PFSK-1 (cell line): ENCODE measurements at regions not wholly inside any gene's neighbourhood (a gene's known extent, or its start where the extent isn't known, plus 50 kb on each side); places are given as distances from the start of the nearest gene placed in this dataset.

Experiments used
- FOXP2 ChIP-seq: optimal IDR thresholded peaks from 2 replicates; pipeline ENCODE3; 2011; ENCODE audit warnings: borderline replicate concordance, control low read depth, inconsistent platforms; ENCODE audit not compliant: insufficient read depth; ENCODE audit errors: extremely low read length, extremely low read depth
- POLR2AphosphoS5 ChIP-seq: IDR thresholded peaks from 2 replicates; pipeline ENCODE4 v1.6.1; 2012; ENCODE audit warnings: low read depth, mild to moderate bottlenecking, control low read depth, low read length, moderate library complexity
- SIN3A ChIP-seq: IDR thresholded peaks from 2 replicates; pipeline ENCODE4 v1.6.1; 2012; ENCODE audit warnings: mild to moderate bottlenecking, low read length, moderate library complexity, borderline replicate concordance; ENCODE audit not compliant: insufficient read depth
- TAF1 ChIP-seq: IDR thresholded peaks from 2 replicates; pipeline ENCODE4 v1.6.1; 2012; ENCODE audit warnings: low read length, control low read depth, borderline replicate concordance; ENCODE audit not compliant: insufficient read depth
- TF ChIP-seq, protein P1 (sequence below), 2 experiments: IDR thresholded peaks; 2 replicates each; pipeline versions ENCODE4 v1.6.1 to v1.8.0; 2011 to 2012; ENCODE audit warnings: low read depth in 2 of 2, low read length in 2 of 2, control low read depth in 1 of 2, inconsistent platforms in 1 of 2, mild to moderate bottlenecking in 1 of 2, moderate library complexity in 1 of 2; ENCODE audit not compliant: insufficient read depth in 1 of 2

DNA sequence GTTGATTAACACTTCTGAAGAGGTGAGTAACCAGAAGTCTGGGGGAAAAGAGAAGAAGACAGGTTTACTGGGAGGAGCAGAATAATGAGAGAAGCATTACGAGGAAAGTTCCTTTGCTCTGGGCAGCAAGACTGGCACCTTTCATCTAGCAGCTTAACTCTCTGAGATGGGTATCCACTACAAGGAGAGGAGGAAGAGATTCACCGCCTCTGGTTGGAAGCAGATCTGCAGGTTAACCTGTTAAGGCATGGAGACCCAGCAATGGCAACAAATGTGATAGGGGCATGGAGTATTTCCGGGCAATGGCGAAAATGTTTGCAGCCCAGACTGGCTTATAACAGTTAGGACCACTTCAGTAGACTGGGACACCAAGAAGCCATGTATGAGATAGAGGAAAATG lies 162.2 kb downstream of the TFEC start:
- no peak for TF ChIP-seq FOXP2
- TF ChIP-seq SIN3A = no peak
- TF ChIP-seq, protein P1, sequence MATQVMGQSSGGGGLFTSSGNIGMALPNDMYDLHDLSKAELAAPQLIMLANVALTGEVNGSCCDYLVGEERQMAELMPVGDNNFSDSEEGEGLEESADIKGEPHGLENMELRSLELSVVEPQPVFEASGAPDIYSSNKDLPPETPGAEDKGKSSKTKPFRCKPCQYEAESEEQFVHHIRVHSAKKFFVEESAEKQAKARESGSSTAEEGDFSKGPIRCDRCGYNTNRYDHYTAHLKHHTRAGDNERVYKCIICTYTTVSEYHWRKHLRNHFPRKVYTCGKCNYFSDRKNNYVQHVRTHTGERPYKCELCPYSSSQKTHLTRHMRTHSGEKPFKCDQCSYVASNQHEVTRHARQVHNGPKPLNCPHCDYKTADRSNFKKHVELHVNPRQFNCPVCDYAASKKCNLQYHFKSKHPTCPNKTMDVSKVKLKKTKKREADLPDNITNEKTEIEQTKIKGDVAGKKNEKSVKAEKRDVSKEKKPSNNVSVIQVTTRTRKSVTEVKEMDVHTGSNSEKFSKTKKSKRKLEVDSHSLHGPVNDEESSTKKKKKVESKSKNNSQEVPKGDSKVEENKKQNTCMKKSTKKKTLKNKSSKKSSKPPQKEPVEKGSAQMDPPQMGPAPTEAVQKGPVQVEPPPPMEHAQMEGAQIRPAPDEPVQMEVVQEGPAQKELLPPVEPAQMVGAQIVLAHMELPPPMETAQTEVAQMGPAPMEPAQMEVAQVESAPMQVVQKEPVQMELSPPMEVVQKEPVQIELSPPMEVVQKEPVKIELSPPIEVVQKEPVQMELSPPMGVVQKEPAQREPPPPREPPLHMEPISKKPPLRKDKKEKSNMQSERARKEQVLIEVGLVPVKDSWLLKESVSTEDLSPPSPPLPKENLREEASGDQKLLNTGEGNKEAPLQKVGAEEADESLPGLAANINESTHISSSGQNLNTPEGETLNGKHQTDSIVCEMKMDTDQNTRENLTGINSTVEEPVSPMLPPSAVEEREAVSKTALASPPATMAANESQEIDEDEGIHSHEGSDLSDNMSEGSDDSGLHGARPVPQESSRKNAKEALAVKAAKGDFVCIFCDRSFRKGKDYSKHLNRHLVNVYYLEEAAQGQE (IDR thresholded peaks at IDR 0.05; ENCODE audit: insufficient read depth in 1 of 2, low read depth in 2 of 2, low read length in 2 of 2) = no peak
- TF ChIP-seq TAF1 = no peak
- TF ChIP-seq POLR2AphosphoS5 = no peak

DNA sequence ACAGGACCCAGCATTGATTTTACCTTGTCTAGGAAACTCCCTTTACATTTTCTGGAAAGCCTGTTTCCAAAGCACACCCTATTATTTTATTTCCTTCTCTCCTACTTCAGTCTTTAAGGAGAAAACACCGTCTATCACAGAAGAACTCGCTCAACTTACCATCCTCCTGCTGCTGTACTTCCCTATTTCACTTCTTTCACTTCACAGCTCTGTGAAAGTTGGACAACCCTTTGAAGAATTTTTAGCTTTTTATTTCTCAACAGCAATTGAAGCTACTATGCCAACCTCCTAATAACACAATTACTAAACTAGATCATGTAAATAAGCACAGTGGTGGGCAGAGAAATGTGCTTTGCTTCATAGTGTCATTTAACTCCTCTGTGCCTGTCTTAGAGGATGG lies 166.5 kb downstream of the TFEC start:
- TF ChIP-seq TAF1 (no peak), FOXP2 (no peak), POLR2AphosphoS5 (no peak), SIN3A (no peak)
- TF ChIP-seq, protein P1 (IDR thresholded peaks at IDR 0.05; ENCODE audit: insufficient read depth in 1 of 2, low read depth in 2 of 2, low read length in 2 of 2) = no peak

DNA sequence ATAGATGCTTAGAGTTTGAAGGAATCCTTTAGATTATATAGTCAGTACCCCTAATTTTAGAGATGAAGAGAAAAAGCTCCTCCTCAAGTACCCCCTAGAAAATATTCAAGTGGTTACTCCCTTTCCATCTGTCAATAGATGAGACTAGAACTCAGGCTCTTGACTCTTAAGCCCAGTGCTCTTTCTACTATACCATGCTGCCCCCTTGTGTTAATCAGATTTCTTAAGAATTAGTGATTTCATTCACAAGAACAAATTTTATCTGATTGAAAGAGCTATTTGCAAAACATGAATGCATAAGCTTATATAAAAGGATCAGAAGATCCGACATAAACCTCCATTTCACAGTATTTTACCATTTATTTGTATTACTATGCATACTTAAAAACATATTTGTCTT lies 179.3 kb downstream of the TFEC start:
- TF ChIP-seq FOXP2 (no peak), POLR2AphosphoS5 (no peak), SIN3A (no peak), TAF1 (no peak)
- TF ChIP-seq, protein P1 (IDR thresholded peaks at IDR 0.05; ENCODE audit: insufficient read depth in 1 of 2, low read depth in 2 of 2, low read length in 2 of 2) = no peak

DNA sequence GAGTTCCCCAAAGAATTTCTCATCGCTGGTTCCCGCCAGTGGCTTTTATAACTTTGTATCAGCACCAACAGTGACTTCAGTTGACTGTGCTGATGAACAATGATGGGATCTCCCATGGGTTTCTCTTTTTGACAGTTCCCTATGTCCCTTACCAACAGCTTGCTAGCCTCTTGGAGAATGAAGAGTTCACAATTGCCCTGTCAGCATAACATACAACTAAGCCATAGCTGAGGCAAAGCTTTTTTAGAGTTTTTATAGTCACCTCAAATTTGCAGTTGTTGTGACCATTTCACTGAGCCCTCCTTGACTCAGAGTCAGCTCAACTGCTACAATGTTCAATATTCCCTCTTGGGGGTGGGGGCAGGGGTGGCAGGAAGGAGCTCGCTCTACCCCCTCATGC lies 179.8 kb downstream of the TFEC start:
- TF ChIP-seq FOXP2 = no peak
- TF ChIP-seq TAF1 = no peak
- no peak for TF ChIP-seq SIN3A
- no peak for TF ChIP-seq POLR2AphosphoS5
- TF ChIP-seq, protein P1 (IDR thresholded peaks at IDR 0.05; ENCODE audit: insufficient read depth in 1 of 2, low read depth in 2 of 2, low read length in 2 of 2) = no peak

DNA sequence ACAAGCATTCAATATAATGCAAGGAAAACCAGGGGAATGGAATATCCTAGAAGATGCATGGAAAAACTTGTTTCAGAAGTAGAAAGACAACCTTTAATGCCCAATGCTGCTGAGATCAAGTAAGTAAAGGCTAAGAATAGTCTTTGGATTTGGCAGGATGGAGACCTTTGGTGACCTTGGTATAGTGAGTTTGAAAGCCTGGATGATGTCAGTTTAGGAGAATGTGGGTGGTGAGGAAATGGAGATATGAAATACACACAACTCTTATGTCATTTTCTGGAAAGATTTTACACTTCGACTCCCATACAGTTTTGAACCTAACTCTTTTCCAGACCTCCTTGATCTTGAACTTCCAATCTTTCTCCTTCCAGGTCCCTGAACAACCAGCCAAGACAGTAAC lies 185.7 kb downstream of the TFEC start:
- TF ChIP-seq FOXP2 (no peak), POLR2AphosphoS5 (no peak), TAF1 (no peak), SIN3A (no peak)
- TF ChIP-seq, protein P1 (IDR thresholded peaks at IDR 0.05; ENCODE audit: insufficient read depth in 1 of 2, low read depth in 2 of 2, low read length in 2 of 2) = no peak
